GM23248 (cell line): ENCODE measurements at regions not wholly inside any gene's neighbourhood (a gene's known extent, or its start where the extent isn't known, plus 50 kb on each side); places are given as distances from the start of the nearest gene placed in this dataset.

Experiments
- EZH2 ChIP-seq: fragments of 200-600 bp; sonication (generic); IDR thresholded peaks from 2 replicates; pipeline ENCODE4 v1.6.1; 2018; ENCODE audit warnings: antibody characterized with exemption, mild to moderate bottlenecking; ENCODE audit not compliant: insufficient read depth, poor library complexity, severe bottlenecking
- EZH2phosphoT487 ChIP-seq: fragments of 200-600 bp; sonication (generic); IDR thresholded peaks from 2 replicates; pipeline ENCODE4 v1.6.1; 2018; ENCODE audit warnings: antibody characterized with exemption, moderate library complexity, mild to moderate bottlenecking, low read depth; ENCODE audit not compliant: insufficient read depth

- TF ChIP-seq EZH2: no peak
- TF ChIP-seq EZH2phosphoT487: no peak
These were observed 73.3 kb upstream of the ZDHHC15 start for GRCh38 chrX:75596178-75596577.
